Neural crest cell (in vitro differentiated cells): ENCODE measurements at regions not wholly inside any gene's neighbourhood (a gene's known extent, or its start where the extent isn't known, plus 50 kb on each side); places are given as distances from the start of the nearest gene placed in this dataset.

Source experiments
- DNase-seq: peaks from one replicate; pipeline ENCODE4 v3.0.0; 2021; ENCODE audit warnings: low read depth, mixed read lengths, low spot score
- H3K27ac Mint-ChIP-seq: one replicate; pipeline ENCODE4 v1.8.0; 2021; ENCODE audit warnings: mild to moderate bottlenecking, mixed read lengths; ENCODE audit not compliant: unreplicated experiment
- H3K27me3 Mint-ChIP-seq: 2 replicates; pipeline ENCODE4 v1.8.0; 2021; ENCODE audit warnings: low read depth, mild to moderate bottlenecking, mixed read lengths
- H3K36me3 Mint-ChIP-seq: 2 replicates; pipeline ENCODE4 v1.8.0; 2021; ENCODE audit warnings: low read depth, mild to moderate bottlenecking, mixed read lengths
- H3K4me1 Mint-ChIP-seq: 2 replicates; pipeline ENCODE4 v1.8.0; 2021; ENCODE audit warnings: mixed read lengths
- H3K4me3 Mint-ChIP-seq: one replicate; pipeline ENCODE4 v1.8.0; 2021; ENCODE audit warnings: mild to moderate bottlenecking, mixed read lengths
- H3K9me3 Mint-ChIP-seq: 2 replicates; pipeline ENCODE4 v1.8.0; 2021; ENCODE audit warnings: mixed read lengths
- CTCF ChIP-seq: fragments of 200-600 bp; sonication (generic); conservative IDR thresholded peaks from 2 replicates; pipeline ENCODE4 v1.5.0; 2021; ENCODE audit warnings: antibody characterized with exemption, mild to moderate bottlenecking

GRCh38 chr14:49946320-49947141, 53.6 kb downstream of the ARF6 start:
- H3K27me3 Mint-ChIP-seq: no peaks in the 10 kb centered on the region
- DNase-seq: no peak
- no peak for TF ChIP-seq CTCF
- no peaks in the 10 kb centered on the region for H3K9me3 Mint-ChIP-seq
- H3K27ac Mint-ChIP-seq: no peak overlapping the region
- H3K36me3 Mint-ChIP-seq: peaks cover 2% of the 10 kb centered on the region
- H3K4me3 Mint-ChIP-seq: no peak overlapping the region
- peaks cover 3% of the 10 kb centered on the region for H3K4me1 Mint-ChIP-seq

GRCh38 chr14:49947506-49947905, 54.6 kb downstream of the ARF6 start:
- H3K4me3 Mint-ChIP-seq: no peak overlapping the region
- H3K4me1 Mint-ChIP-seq: peaks cover 3% of the 10 kb centered on the region
- TF ChIP-seq CTCF: no peak
- no peaks in the 10 kb centered on the region for H3K9me3 Mint-ChIP-seq
- no peak overlapping the region for H3K27ac Mint-ChIP-seq
- no peaks in the 10 kb centered on the region for H3K27me3 Mint-ChIP-seq
- DNase-seq: no peak
- H3K36me3 Mint-ChIP-seq: peaks cover 2% of the 10 kb centered on the region

- Mint-ChIP-seq H3K27ac (no peak overlapping the region), H3K9me3 (no peaks in the 10 kb centered on the region), H3K36me3 (no peaks in the 10 kb centered on the region), H3K4me1 (peaks cover 3% of the 10 kb centered on the region), H3K4me3 (no peak overlapping the region), H3K27me3 (no peaks in the 10 kb centered on the region)
- no peak for TF ChIP-seq CTCF
- DNase-seq: no peak
Observed at GRCh38 chr14:49950275-49951228, 57.7 kb downstream of the ARF6 start.

GRCh38 chr14:49951229-49951607, 58.3 kb downstream of the ARF6 start:
- H3K4me1 Mint-ChIP-seq: peaks cover 3% of the 10 kb centered on the region
- H3K27me3 Mint-ChIP-seq: no peaks in the 10 kb centered on the region
- H3K27ac Mint-ChIP-seq: no peak overlapping the region
- TF ChIP-seq CTCF: no peak
- H3K4me3 Mint-ChIP-seq: no peak overlapping the region
- no peaks in the 10 kb centered on the region for H3K9me3 Mint-ChIP-seq
- H3K36me3 Mint-ChIP-seq: no peaks in the 10 kb centered on the region
- no peak for DNase-seq

- no peak for DNase-seq
- Mint-ChIP-seq H3K9me3 (no peaks in the 10 kb centered on the region), H3K4me1 (no peaks in the 10 kb centered on the region), H3K27ac (no peak overlapping the region), H3K27me3 (no peaks in the 10 kb centered on the region), H3K36me3 (no peaks in the 10 kb centered on the region), H3K4me3 (no peak overlapping the region)
- TF ChIP-seq CTCF: no peak
Observed at GRCh38 chr14:49951691-49952345, 58.9 kb downstream of the ARF6 start.
